ENCODE measurements at regions not wholly inside any gene's neighbourhood (a gene's known extent, or its start where the extent isn't known, plus 50 kb on each side); places are given as distances from the start of the nearest gene placed in this dataset.

- intact Hi-C loops (cut with DNase I): no loop called here
- Histone ChIP-seq H3K4me3 (no peak overlapping the region), H3K9me3 (peaks cover 0 to 4% (median 0%) of the 10 kb centered on the region in 12 donors), H3K4me1 (no peaks in the 10 kb centered on the region), H3K27ac (no peak overlapping the region), H3K36me3 (no peaks in the 10 kb centered on the region), H3K27me3 (no peaks in the 10 kb centered on the region)
- ATAC-seq (no peak), DNase-seq (no peak)
- WGBS, 4 donors: 86 to 100% (median 91%) methylated on average over 2 of the region's 2 CpGs
- TF ChIP-seq CTCF (IDR thresholded peaks at IDR 0.05) (no peak), POLR2A (IDR thresholded peaks at IDR 0.05) (no peak)
These were observed 612.8 kb upstream of the PSMD7 start for GRCh38 chr16:73683804-73684203.

GRCh38 chr16:73672135-73672534 is 624.2 kb upstream of the ZFHX3 start:
- WGBS, 4 donors: 62 to 76% (median 65%) methylated on average over 3 of the region's 3 CpGs
- TF ChIP-seq POLR2A (IDR thresholded peaks at IDR 0.05) (no peak), CTCF (IDR thresholded peaks at IDR 0.05) (no peak)

GRCh38 chr16:73670836-73671820 is 623.2 kb upstream of the ZFHX3 start:
- ATAC-seq (no peak), DNase-seq (no peak)
- no peak for TF ChIP-seq POLR2A (IDR thresholded peaks at IDR 0.05)
- no peak for TF ChIP-seq CTCF (IDR thresholded peaks at IDR 0.05)
- WGBS, 4 donors: 43 to 52% (median 45%) methylated on average over 11 of the region's 11 CpGs
- intact Hi-C loops (cut with DNase I): no loop called here
- H3K9me3 ChIP-seq: peaks cover 0 to 16% (median 0%) of the 10 kb centered on the region in 12 donors
- H3K27ac ChIP-seq: no peak overlapping the region
- H3K4me3 ChIP-seq: no peak overlapping the region
- H3K4me1 ChIP-seq: no peaks in the 10 kb centered on the region
- H3K36me3 ChIP-seq: no peaks in the 10 kb centered on the region
- no peaks in the 10 kb centered on the region for H3K27me3 ChIP-seq

More at GRCh38 chr16:73672135-73672534, 624.2 kb upstream of the ZFHX3 start:
- Histone ChIP-seq H3K36me3 (no peaks in the 10 kb centered on the region), H3K4me1 (no peaks in the 10 kb centered on the region), H3K9me3 (peaks cover 0 to 20% (median 2%) of the 10 kb centered on the region in 12 donors), H3K4me3 (no peak overlapping the region), H3K27ac (no peak overlapping the region), H3K27me3 (no peaks in the 10 kb centered on the region)
- DNase-seq: no peak
- ATAC-seq: no peak
- intact Hi-C loops (cut with DNase I): no loop called here

DNA sequence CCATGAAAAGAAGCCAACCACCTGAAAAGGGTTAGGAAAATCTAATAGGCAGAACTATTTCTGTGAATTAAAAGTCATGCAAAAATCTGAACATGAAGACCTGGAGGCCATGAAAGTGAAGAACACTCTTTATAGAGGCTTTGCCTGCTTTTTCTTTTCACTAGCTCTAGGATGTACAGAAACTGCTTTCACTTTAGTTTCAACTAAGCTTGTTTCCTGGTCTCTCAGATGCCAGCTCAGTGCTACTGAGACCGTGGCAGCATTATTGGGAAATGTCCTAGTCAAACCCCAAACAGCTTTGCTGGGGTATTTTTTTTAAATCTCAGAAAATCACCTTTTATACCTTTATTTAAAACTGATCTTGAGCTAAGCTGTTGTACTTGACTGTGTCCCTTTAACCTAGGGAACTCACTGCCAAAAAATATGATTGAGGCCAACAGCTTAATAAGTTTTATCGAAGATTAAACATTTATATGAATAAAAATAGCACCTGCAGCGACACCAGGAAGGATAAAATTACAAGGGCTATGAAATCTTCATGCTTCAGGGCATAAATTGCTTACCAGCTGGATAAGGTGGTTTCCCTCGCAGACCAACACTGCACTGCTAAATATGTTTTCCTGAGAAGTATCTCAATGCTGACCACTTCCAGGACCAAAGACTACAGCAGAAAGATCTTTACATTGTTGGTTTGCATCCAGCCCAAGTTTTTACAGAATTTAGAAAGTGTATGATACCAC is 621.8 kb upstream of the ZFHX3 start:
- Histone ChIP-seq H3K9me3 (peaks cover 0 to 7% (median 0%) of the 10 kb centered on the region in 12 donors), H3K4me3 (no peak overlapping the region), H3K4me1 (no peaks in the 10 kb centered on the region), H3K27me3 (no peaks in the 10 kb centered on the region), H3K36me3 (no peaks in the 10 kb centered on the region), H3K27ac (no peak overlapping the region)
- intact Hi-C loops (cut with DNase I): no loop called here
- TF ChIP-seq CTCF (IDR thresholded peaks at IDR 0.05) (no peak), POLR2A (IDR thresholded peaks at IDR 0.05) (no peak)
- no peak for ATAC-seq
- 56 to 69% (median 66%) methylated on average over 4 of the region's 4 CpGs for WGBS, 4 donors
- no peak for DNase-seq
